ENCODE measurements at regions not wholly inside any gene's neighbourhood (a gene's known extent, or its start where the extent isn't known, plus 50 kb on each side); places are given as distances from the start of the nearest gene placed in this dataset.

GRCh38 chr9:72465593-72465984, 55.8 kb upstream of the TMC1 start:
- TF ChIP-seq CTCF (IDR thresholded peaks at IDR 0.05) = no peak
- TF ChIP-seq POLR2A (IDR thresholded peaks at IDR 0.05) = no peak
